HCT116 (cell line): ENCODE measurements at regions not wholly inside any gene's neighbourhood (a gene's known extent, or its start where the extent isn't known, plus 50 kb on each side); places are given as distances from the start of the nearest gene placed in this dataset.

Source experiments
- ATAC-seq: fragments of 200-7000 bp; cut with Tn5 transposase; 2 replicates; pipeline ENCODE4 v1.9.1; 2020; ENCODE audit warnings: mild to moderate bottlenecking, moderate library complexity
- BruUV-seq: library from RNA; stranded (reverse); fragments of 400-500 nt; replicated peaks from 2 replicates; lab custom pipeline; 2021; lab: Mats Ljungman, UMichigan
- CTCF ChIA-PET: fragments of 300-600 bp; sonication (Branson Sonifier 250); formaldehyde crosslinking; loops from one replicate; lab custom pipeline; 2021; ENCODE audit warnings: antibody characterized with exemption; lab: Charles Lee
- POLR2A ChIA-PET: fragments of 300-600, 350-600 bp; sonication (Branson Sonifier 250); formaldehyde crosslinking; loops from one replicate; lab custom pipeline; 2021; ENCODE audit warnings: antibody characterized with exemption; lab: Charles Lee
- RAD21 ChIA-PET, 2 experiments: fragments of 300-600 bp; sonication (Branson Sonifier 250); formaldehyde crosslinking; loops; one replicate each; lab custom pipeline; 2023; ENCODE audit warnings: low total read pairs in 2 of 2; ENCODE audit not compliant: uncharacterized antibody in 2 of 2, unreplicated experiment in 2 of 2, low non-redundant PET in 1 of 2; lab: Charles Lee
- DNase-seq: peaks from one replicate; pipeline ENCODE4 v3.0.0-alpha.2; 2010; ENCODE audit warnings: low read depth, low spot score
- H2AFZ ChIP-seq: fragments of 200-600 bp; shearing (Covaris generic), sonication (generic); 2 replicates; pipeline ENCODE4 v1.6.1; 2017; ENCODE audit warnings: low read depth, mixed run types, mixed read lengths, antibody characterized with exemption, low read length; ENCODE audit not compliant: poor library complexity, severe bottlenecking
- H3K27ac ChIP-seq: 2 replicates; pipeline ENCODE4 v1.5.1; 2012; ENCODE audit warnings: low read depth, low read length
- H3K27me3 ChIP-seq: fragments of 200-600 bp; sonication (generic); 2 replicates; pipeline ENCODE4 v1.6.1; 2016; ENCODE audit warnings: mixed run types, low read length, mixed read lengths; ENCODE audit not compliant: insufficient read depth
- H3K36me3 ChIP-seq, 2 experiments: fragments of 200-500 bp in 1 of 2; fragments of 200-600 bp in 1 of 2; sonication (Bioruptor generic) in 1 of 2; sonication (generic) in 1 of 2; 2 replicates each; pipeline versions ENCODE4 v1.5.1 to v1.6.1; 2014 to 2016; ENCODE audit warnings: low read length in 2 of 2, inconsistent platforms in 1 of 2, mixed read lengths in 1 of 2, mixed run types in 1 of 2; ENCODE audit not compliant: insufficient read depth in 2 of 2, control insufficient read depth in 1 of 2
- H3K4me1 ChIP-seq, 2 experiments: fragments of 200-600 bp in 1 of 2; sonication (generic) in 1 of 2; 2 replicates each; pipeline versions ENCODE4 v1.5.1 to v1.6.1; 2012 to 2017; ENCODE audit warnings: low read length in 2 of 2, inconsistent platforms in 1 of 2, mild to moderate bottlenecking in 1 of 2, mixed read lengths in 1 of 2, mixed run types in 1 of 2, moderate library complexity in 1 of 2; ENCODE audit not compliant: insufficient read depth in 2 of 2, control insufficient read depth in 1 of 2
- H3K4me2 ChIP-seq: fragments of 200-600 bp; sonication (generic); 2 replicates; pipeline ENCODE4 v1.6.1; 2017; ENCODE audit warnings: mixed run types, low read length, mixed read lengths
- H3K4me3 ChIP-seq, 2 experiments: fragments of 200-600 bp in 1 of 2; sonication (generic) in 1 of 2; replicated peaks in 1 of 2; 2 replicates each; pipeline ENCODE4 v1.5.1; 2011 to 2016; ENCODE audit warnings: low read length in 2 of 2, control low read depth in 1 of 2, low read depth in 1 of 2, mild to moderate bottlenecking in 1 of 2, mixed read lengths in 1 of 2, mixed run types in 1 of 2
- H3K79me2 ChIP-seq: fragments of 200-600 bp; sonication (generic); 2 replicates; pipeline ENCODE4 v1.6.1; 2017; ENCODE audit warnings: mild to moderate bottlenecking, mixed run types, low read length, moderate library complexity, mixed read lengths; ENCODE audit not compliant: insufficient read depth
- H3K9ac ChIP-seq: fragments of 200-600 bp; sonication (generic); 2 replicates; pipeline ENCODE4 v1.6.1; 2016; ENCODE audit warnings: low read length, mixed read lengths
- H3K9me2 ChIP-seq: fragments of 200-600 bp; sonication (generic), shearing (Covaris generic); 2 replicates; pipeline ENCODE4 v1.6.1; 2017; ENCODE audit warnings: mixed run types, mild to moderate bottlenecking, moderate library complexity; ENCODE audit not compliant: insufficient read depth
- H3K9me3 ChIP-seq, 2 experiments: fragments of 200-500 bp in 1 of 2; fragments of 200-600 bp in 1 of 2; sonication (Bioruptor generic) in 1 of 2; sonication (generic) in 1 of 2; 2 replicates each; pipeline ENCODE4 v1.6.1; 2014 to 2017; ENCODE audit warnings: low read length in 2 of 2, mixed read lengths in 2 of 2, inconsistent platforms in 1 of 2, low read depth in 1 of 2, mild to moderate bottlenecking in 1 of 2, mixed run types in 1 of 2, moderate library complexity in 1 of 2; ENCODE audit not compliant: control insufficient read depth in 1 of 2, insufficient read depth in 1 of 2
- H4K20me1 ChIP-seq: fragments of 200-600 bp; sonication (generic), shearing (Covaris generic); 2 replicates; pipeline ENCODE4 v1.6.1; 2017; ENCODE audit warnings: mixed run types, mild to moderate bottlenecking, moderate library complexity; ENCODE audit not compliant: insufficient read depth
- CEBPB ChIP-seq: IDR thresholded peaks from 2 replicates; pipeline ENCODE4 v1.6.1; 2012; ENCODE audit warnings: low read depth
- EGR1 ChIP-seq: IDR thresholded peaks from 2 replicates; pipeline ENCODE4 v1.6.1; 2012; ENCODE audit warnings: low read depth
- EZH2 ChIP-seq: fragments of 200-600 bp; sonication (generic); IDR thresholded peaks from 2 replicates; pipeline ENCODE4 v1.6.1; 2017; ENCODE audit warnings: antibody characterized with exemption, mixed run types
- EZH2phosphoT487 ChIP-seq: fragments of 200-600 bp; IDR thresholded peaks from 2 replicates; pipeline ENCODE4 v1.6.1; 2018; ENCODE audit warnings: antibody characterized with exemption, borderline replicate concordance
- JUND ChIP-seq: IDR thresholded peaks from 2 replicates; pipeline ENCODE4 v1.6.1; 2012
- POLR2A ChIP-seq: IDR thresholded peaks from 2 replicates; pipeline ENCODE4 v1.7.0; 2011; ENCODE audit warnings: borderline replicate concordance; ENCODE audit not compliant: insufficient read depth, insufficient read length; ENCODE audit errors: extremely low read depth
- RAD21 ChIP-seq: IDR thresholded peaks from 2 replicates; pipeline ENCODE4 v1.6.1; 2012; ENCODE audit warnings: low read depth, mild to moderate bottlenecking
- SIN3A ChIP-seq: IDR thresholded peaks from 2 replicates; pipeline ENCODE4 v1.6.1; 2012; ENCODE audit warnings: low read depth
- SRF ChIP-seq: IDR thresholded peaks from 2 replicates; pipeline ENCODE4 v1.6.1; 2012; ENCODE audit warnings: low read depth
- TCF7L2 ChIP-seq: IDR thresholded peaks from 2 replicates; pipeline ENCODE4 v1.7.0; 2011; ENCODE audit warnings: borderline replicate concordance, inconsistent platforms; ENCODE audit not compliant: insufficient read depth, insufficient read length; ENCODE audit errors: extremely low read depth
- YY1 ChIP-seq: IDR thresholded peaks from 2 replicates; pipeline ENCODE4 v1.6.1; 2011; ENCODE audit warnings: low read length, low read depth, moderate library complexity, mild to moderate bottlenecking; ENCODE audit not compliant: insufficient replicate concordance; ENCODE audit errors: extremely low read depth
- ZFX ChIP-seq: fragments of 450-650 bp; IDR thresholded peaks from 2 replicates; pipeline ENCODE4 v1.6.1; 2017
- intact Hi-C: fragments of 100-400 bp; cut with micrococcal nuclease; formaldehyde crosslinking; loops from 2 replicates; pipeline ENCODE4 v1.10.0; 2022
- TF ChIP-seq, protein P1 (sequence below): IDR thresholded peaks from 2 replicates; pipeline ENCODE4 v1.6.1; 2012; ENCODE audit warnings: low read depth
- TF ChIP-seq, protein P2 (sequence below): IDR thresholded peaks from 2 replicates; pipeline ENCODE4 v1.6.1; 2012

DNA sequence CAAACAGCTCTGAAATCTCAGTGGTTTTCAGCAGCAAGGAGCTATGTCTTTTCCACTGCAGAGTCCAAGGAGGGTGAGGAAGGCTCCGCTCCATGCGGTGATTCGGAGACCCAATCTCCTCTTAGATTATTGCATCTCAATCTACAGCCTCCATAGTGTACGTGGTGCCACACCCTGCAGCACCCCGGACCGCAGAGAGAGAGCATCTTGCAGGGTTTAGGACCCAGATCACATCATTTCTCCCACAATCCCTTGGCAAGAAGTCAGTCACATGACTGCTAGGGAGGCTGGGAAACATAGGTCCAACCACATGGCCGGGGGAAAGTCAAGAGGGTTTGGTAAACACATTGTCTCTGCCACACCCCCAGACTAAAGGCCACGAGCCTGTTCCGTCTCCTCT, 209.4 kb upstream of the TMEM132C start:
- Histone ChIP-seq H3K4me1 (no peaks in the 10 kb centered on the region), H2AFZ (no peak overlapping the region), H3K9ac (no peak overlapping the region), H3K27me3 (no peaks in the 10 kb centered on the region), H4K20me1 (no peaks in the 10 kb centered on the region), H3K9me3 (peaks cover 2 to 12% of the 10 kb centered on the region in 2 experiments; a peak in 2 of 4 replicates), H3K27ac (no peak overlapping the region), H3K36me3 (no peaks in the 10 kb centered on the region), H3K79me2 (no peaks in the 10 kb centered on the region), H3K4me3 (no peak overlapping the region), H3K9me2 (no peaks in the 10 kb centered on the region), H3K4me2 (no peak overlapping the region)
- DNase-seq (no peak), ATAC-seq (no peak)
- intact Hi-C loops: no loop called here
- CTCF ChIA-PET: no interaction called here
- BruUV-seq: no TSS peak
- RAD21 ChIA-PET: no interaction called here
- POLR2A ChIA-PET: no interaction called here
- no peak for TF ChIP-seq ZFX
- no peak for TF ChIP-seq TCF7L2
- TF ChIP-seq EGR1: no peak
- no peak for TF ChIP-seq RAD21
- no peak for TF ChIP-seq EZH2
- TF ChIP-seq EZH2phosphoT487: no peak

DNA sequence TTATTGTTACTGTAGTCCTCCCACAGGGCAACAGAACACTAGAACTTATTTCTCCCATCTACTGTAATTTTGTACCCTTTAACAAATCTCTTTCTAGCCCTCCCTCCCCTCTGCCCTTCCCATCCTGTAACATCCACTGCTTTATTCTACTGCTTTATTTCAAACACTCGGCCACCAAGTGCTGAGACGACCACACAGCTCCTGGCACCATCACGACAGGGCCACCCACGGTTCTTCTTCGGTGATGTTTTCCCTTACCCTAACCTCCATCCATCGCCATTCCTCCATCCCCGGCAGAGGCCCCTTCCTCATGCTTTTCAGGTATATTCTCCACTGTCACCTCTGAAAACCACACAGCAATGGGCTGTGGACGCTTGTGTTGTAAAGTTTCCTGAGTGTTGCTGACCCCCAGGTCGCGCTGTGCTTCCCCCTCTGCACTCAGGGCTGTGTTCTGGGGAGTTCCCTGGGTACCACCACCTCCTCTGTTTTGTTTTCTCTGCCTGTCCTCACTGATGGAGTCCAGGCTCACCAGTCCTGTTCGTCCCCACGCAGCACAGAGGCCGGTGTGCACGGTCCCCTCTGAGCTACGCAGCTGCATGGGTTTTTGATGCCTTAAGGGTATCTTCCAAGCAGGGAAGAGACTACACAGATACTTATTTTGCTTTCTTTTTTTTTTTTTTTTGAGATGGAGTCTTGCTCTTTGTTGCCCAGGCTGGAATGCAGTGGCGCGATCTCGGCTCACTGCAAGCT, 207.2 kb upstream of the TMEM132C start:
- POLR2A ChIA-PET: no interaction called here
- H3K27me3 ChIP-seq: no peaks in the 10 kb centered on the region
- no peak overlapping the region for H3K4me3 ChIP-seq
- H3K36me3 ChIP-seq: no peaks in the 10 kb centered on the region
- H3K27ac ChIP-seq: no peak overlapping the region
- H3K9me3 ChIP-seq: peaks cover 7 to 12% of the 10 kb centered on the region in 2 experiments; a peak in 2 of 4 replicates
- H3K4me1 ChIP-seq: no peaks in the 10 kb centered on the region
- no peaks in the 10 kb centered on the region for H4K20me1 ChIP-seq
- RAD21 ChIA-PET: no interaction called here
- no peak overlapping the region for H2AFZ ChIP-seq
- intact Hi-C loops: no loop called here
- no peak for DNase-seq
- H3K4me2 ChIP-seq: no peak overlapping the region
- H3K9me2 ChIP-seq: no peaks in the 10 kb centered on the region
- ATAC-seq: no peak
- no peak overlapping the region for H3K9ac ChIP-seq
- H3K79me2 ChIP-seq: no peaks in the 10 kb centered on the region
- CTCF ChIA-PET: no interaction called here
- BruUV-seq: no TSS peak
- TF ChIP-seq POLR2A (no peak), EGR1 (no peak), JUND (no peak), ZFX (no peak), RAD21 (no peak), TCF7L2 (no peak), SRF (no peak), CEBPB (no peak), SIN3A (no peak), YY1 (no peak)
- TF ChIP-seq, protein P1, sequence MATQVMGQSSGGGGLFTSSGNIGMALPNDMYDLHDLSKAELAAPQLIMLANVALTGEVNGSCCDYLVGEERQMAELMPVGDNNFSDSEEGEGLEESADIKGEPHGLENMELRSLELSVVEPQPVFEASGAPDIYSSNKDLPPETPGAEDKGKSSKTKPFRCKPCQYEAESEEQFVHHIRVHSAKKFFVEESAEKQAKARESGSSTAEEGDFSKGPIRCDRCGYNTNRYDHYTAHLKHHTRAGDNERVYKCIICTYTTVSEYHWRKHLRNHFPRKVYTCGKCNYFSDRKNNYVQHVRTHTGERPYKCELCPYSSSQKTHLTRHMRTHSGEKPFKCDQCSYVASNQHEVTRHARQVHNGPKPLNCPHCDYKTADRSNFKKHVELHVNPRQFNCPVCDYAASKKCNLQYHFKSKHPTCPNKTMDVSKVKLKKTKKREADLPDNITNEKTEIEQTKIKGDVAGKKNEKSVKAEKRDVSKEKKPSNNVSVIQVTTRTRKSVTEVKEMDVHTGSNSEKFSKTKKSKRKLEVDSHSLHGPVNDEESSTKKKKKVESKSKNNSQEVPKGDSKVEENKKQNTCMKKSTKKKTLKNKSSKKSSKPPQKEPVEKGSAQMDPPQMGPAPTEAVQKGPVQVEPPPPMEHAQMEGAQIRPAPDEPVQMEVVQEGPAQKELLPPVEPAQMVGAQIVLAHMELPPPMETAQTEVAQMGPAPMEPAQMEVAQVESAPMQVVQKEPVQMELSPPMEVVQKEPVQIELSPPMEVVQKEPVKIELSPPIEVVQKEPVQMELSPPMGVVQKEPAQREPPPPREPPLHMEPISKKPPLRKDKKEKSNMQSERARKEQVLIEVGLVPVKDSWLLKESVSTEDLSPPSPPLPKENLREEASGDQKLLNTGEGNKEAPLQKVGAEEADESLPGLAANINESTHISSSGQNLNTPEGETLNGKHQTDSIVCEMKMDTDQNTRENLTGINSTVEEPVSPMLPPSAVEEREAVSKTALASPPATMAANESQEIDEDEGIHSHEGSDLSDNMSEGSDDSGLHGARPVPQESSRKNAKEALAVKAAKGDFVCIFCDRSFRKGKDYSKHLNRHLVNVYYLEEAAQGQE: no peak
- TF ChIP-seq, protein P2, sequence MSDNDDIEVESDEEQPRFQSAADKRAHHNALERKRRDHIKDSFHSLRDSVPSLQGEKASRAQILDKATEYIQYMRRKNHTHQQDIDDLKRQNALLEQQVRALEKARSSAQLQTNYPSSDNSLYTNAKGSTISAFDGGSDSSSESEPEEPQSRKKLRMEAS: no peak
